Thoracic aorta (tissue), 2 donors: ENCODE measurements at regions not wholly inside any gene's neighbourhood (a gene's known extent, or its start where the extent isn't known, plus 50 kb on each side); places are given as distances from the start of the nearest gene placed in this dataset.

Experiments
- ATAC-seq: fragments of 150-250 bp; one replicate; pipeline ENCODE4 v1.8.0; 2017; ENCODE audit warnings: low read depth; ENCODE audit not compliant: insufficient number of reproducible peaks, low FRiP score
- DNase-seq: peaks from one replicate; pipeline ENCODE4 v3.0.0-alpha.2; 2020; ENCODE audit warnings: low spot score
- H3K27ac ChIP-seq, 2 donors: fragments of 200-600 bp; sonication (generic); 1 replicate in 1 of 2; 2 replicates in 1 of 2; pipeline ENCODE4 v1.5.1; 2016; ENCODE audit warnings: mild to moderate bottlenecking in 2 of 2, moderate library complexity in 2 of 2
- H3K27me3 ChIP-seq: fragments of 200-600 bp; sonication (generic); replicated peaks from 2 replicates; pipeline ENCODE4 v1.6.0; 2016; ENCODE audit warnings: mild to moderate bottlenecking; ENCODE audit not compliant: insufficient read depth
- H3K36me3 ChIP-seq: fragments of 200-600 bp; sonication (generic); one replicate; pipeline ENCODE4 v1.5.1; 2016
- H3K4me1 ChIP-seq, 2 donors: fragments of 200-600 bp; sonication (generic); 1 replicate in 1 of 2; 2 replicates in 1 of 2; pipeline versions ENCODE4 v1.5.1 to v1.6.0; 2016; ENCODE audit warnings: low read depth in 2 of 2, mild to moderate bottlenecking in 1 of 2; ENCODE audit not compliant: control insufficient read depth in 1 of 2
- H3K4me3 ChIP-seq: fragments of 200-600 bp; sonication (generic); 2 replicates; pipeline ENCODE4 v1.5.1; 2016; ENCODE audit warnings: mild to moderate bottlenecking
- H3K9me3 ChIP-seq: fragments of 200-600 bp; sonication (generic); 2 replicates; pipeline ENCODE4 v1.5.1; 2016
- TF ChIP-seq, protein P1 (sequence below): fragments of 200-600 bp; sonication (generic); IDR thresholded peaks from one replicate; pipeline ENCODE4 v1.5.1; 2019; ENCODE audit warnings: antibody characterized with exemption

DNA sequence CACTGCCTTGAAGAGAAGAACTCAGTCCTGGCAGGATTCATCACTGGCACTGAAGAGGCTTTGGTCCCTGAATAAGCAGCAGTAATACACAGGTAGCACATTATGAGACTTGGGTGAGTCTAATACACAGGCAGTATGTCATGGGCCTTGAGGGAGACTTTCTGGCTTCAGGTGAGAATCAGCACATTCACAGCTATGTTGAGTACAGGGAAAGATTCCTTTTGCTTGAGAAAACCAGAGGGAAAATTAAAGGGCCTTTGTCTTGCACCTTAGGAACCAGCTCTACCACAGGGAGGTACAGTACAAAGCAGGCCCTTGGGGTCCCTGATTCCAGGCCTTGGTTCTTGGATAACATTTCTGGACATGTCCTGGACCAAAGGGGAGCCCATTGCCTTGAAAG lies 484.6 kb downstream of the RFC3 start:
- TF ChIP-seq, protein P1, sequence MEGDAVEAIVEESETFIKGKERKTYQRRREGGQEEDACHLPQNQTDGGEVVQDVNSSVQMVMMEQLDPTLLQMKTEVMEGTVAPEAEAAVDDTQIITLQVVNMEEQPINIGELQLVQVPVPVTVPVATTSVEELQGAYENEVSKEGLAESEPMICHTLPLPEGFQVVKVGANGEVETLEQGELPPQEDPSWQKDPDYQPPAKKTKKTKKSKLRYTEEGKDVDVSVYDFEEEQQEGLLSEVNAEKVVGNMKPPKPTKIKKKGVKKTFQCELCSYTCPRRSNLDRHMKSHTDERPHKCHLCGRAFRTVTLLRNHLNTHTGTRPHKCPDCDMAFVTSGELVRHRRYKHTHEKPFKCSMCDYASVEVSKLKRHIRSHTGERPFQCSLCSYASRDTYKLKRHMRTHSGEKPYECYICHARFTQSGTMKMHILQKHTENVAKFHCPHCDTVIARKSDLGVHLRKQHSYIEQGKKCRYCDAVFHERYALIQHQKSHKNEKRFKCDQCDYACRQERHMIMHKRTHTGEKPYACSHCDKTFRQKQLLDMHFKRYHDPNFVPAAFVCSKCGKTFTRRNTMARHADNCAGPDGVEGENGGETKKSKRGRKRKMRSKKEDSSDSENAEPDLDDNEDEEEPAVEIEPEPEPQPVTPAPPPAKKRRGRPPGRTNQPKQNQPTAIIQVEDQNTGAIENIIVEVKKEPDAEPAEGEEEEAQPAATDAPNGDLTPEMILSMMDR = no peak
- H3K36me3 ChIP-seq = no peaks in the 10 kb centered on the region
- H3K27me3 ChIP-seq = no peaks in the 10 kb centered on the region
- no peaks in the 10 kb centered on the region for H3K9me3 ChIP-seq
- ATAC-seq (no peak), DNase-seq (no peak)
- H3K4me3 ChIP-seq = no peak overlapping the region
- H3K27ac ChIP-seq = no peak overlapping the region
- H3K4me1 ChIP-seq = peaks cover 0 to 9% of the 10 kb centered on the region in 2 donors

DNA sequence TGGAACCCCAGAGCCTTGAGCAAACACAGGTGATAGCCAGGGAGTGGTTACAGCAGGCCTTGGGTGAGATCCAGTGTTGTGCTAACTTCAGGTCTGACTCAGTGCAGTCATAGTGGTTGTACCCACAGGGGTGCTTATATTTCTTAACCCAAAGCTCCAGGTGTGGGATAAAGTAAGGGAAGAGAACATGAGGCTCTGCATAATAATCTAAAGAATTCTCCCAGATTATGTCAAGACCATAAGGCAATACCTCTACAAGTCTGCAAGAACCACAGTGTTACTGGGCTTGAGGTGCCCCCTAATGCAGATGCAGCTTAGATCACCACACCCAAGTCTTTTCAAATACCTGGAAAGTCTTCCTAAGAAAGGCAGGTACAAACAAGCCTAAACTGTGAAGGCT lies 485.4 kb downstream of the RFC3 start:
- peaks cover 0 to 9% of the 10 kb centered on the region in 2 donors for H3K4me1 ChIP-seq
- ATAC-seq (no peak), DNase-seq (no peak)
- TF ChIP-seq, protein P1 = no peak
- no peak overlapping the region for H3K4me3 ChIP-seq
- no peaks in the 10 kb centered on the region for H3K36me3 ChIP-seq
- no peaks in the 10 kb centered on the region for H3K27me3 ChIP-seq
- no peak overlapping the region for H3K27ac ChIP-seq
- no peaks in the 10 kb centered on the region for H3K9me3 ChIP-seq

DNA sequence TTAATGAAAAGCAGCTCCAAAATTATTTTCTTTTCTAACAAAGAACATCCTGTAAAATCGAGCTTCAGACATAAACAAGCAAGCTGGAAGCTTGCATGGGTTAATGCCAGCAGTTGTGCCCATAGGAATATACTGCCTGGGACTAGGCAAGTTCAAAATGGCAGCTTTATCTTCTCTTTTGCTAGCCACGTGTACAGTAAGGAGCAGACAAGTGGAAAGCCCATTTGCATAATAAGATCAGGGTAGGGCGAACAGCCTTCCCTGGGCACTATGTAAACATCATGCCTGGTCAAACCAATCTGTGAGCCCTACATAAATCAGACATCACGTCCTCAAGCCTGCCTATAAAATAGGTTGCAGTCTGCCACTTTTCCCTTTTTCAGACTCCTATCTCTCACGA lies 489.7 kb downstream of the RFC3 start:
- no peaks in the 10 kb centered on the region for H3K36me3 ChIP-seq
- DNase-seq (no peak), ATAC-seq (no peak)
- H3K27me3 ChIP-seq = no peaks in the 10 kb centered on the region
- TF ChIP-seq, protein P1 = no peak
- H3K4me3 ChIP-seq = no peak overlapping the region
- H3K4me1 ChIP-seq = no peaks in the 10 kb centered on the region
- no peak overlapping the region for H3K27ac ChIP-seq
- H3K9me3 ChIP-seq = no peaks in the 10 kb centered on the region

DNA sequence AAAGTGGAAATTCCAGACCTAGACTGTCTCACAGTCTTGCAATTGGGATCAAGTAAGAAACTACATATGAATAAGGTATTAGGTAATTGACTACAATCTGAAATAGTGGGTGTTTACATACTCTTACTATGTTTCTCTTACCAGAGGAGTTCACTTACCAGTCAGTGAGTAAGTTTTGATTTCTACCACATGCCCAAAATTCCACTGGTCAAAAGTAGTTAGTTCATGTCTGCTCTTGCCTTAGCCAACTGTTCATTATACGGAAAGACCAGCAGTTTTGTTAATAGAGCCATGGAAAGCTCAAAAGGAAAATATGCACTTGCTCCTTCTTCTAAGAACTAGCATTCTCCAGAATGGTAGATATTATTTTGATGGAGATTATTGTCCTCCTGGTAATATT lies 490.8 kb downstream of the RFC3 start:
- Histone ChIP-seq H3K4me3 (no peak overlapping the region), H3K9me3 (no peaks in the 10 kb centered on the region), H3K4me1 (no peaks in the 10 kb centered on the region), H3K27ac (no peak overlapping the region), H3K36me3 (no peaks in the 10 kb centered on the region), H3K27me3 (no peaks in the 10 kb centered on the region)
- ATAC-seq = no peak
- TF ChIP-seq, protein P1 = no peak
- no peak for DNase-seq

DNA sequence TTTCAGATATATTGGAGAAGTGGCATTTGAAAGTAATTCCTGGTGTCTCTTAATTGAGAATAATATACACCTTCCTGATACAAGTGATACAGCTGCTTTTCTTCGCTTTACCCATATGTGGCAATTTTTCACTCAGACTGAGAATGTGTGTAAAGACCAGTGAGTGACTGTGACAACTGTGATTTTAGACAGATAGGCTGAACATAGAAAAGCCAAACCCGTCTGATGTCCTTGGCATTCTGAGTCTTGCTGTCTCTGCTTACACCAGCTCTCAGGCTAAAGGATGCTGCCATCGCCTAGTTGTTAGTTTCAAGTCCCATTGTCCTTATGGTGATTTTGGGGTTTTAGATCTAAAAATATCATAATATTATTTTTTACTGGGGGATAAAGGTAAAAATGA lies 492.6 kb downstream of the RFC3 start:
- Histone ChIP-seq H3K27ac (no peak overlapping the region), H3K4me1 (no peaks in the 10 kb centered on the region), H3K27me3 (no peaks in the 10 kb centered on the region), H3K9me3 (no peaks in the 10 kb centered on the region), H3K36me3 (no peaks in the 10 kb centered on the region), H3K4me3 (no peak overlapping the region)
- TF ChIP-seq, protein P1 = no peak
- DNase-seq (no peak), ATAC-seq (no peak)
